ENCODE measurements at regions not wholly inside any gene's neighbourhood (a gene's known extent, or its start where the extent isn't known, plus 50 kb on each side); places are given as distances from the start of the nearest gene placed in this dataset.

DNA sequence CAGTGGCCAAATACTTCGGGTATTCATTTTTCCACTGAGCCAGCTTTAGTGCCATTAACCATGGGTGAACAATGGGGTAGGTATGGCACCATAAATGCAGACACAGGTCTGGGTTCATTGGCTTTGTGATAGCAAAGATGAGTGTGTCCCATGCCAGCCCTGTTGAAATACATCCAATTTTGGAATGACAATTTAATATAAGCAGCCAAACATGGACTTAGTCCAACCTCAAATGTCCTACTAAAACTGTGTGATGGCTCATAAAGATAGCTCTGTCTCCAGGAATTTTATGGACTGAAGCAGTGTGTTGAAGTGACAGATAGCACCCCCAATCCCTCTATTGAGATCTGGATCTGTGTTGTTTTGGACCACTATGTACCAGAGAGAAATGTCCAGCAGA, 514.9 kb downstream of the RASEF start:
- Mint-ChIP-seq H3K27me3 (ENCODE audit: low read depth) (no peaks in the 10 kb centered on the region), H3K36me3 (ENCODE audit: low read depth) (no peaks in the 10 kb centered on the region), H3K4me1 (no peaks in the 10 kb centered on the region), H3K9me3 (peaks cover 2% of the 10 kb centered on the region), H3K4me3 (no peak overlapping the region), H3K27ac (ENCODE audit: unreplicated experiment) (no peak overlapping the region)
- DNase-seq (ENCODE audit: low read depth, low spot score): no peak
- TF ChIP-seq, protein P1, sequence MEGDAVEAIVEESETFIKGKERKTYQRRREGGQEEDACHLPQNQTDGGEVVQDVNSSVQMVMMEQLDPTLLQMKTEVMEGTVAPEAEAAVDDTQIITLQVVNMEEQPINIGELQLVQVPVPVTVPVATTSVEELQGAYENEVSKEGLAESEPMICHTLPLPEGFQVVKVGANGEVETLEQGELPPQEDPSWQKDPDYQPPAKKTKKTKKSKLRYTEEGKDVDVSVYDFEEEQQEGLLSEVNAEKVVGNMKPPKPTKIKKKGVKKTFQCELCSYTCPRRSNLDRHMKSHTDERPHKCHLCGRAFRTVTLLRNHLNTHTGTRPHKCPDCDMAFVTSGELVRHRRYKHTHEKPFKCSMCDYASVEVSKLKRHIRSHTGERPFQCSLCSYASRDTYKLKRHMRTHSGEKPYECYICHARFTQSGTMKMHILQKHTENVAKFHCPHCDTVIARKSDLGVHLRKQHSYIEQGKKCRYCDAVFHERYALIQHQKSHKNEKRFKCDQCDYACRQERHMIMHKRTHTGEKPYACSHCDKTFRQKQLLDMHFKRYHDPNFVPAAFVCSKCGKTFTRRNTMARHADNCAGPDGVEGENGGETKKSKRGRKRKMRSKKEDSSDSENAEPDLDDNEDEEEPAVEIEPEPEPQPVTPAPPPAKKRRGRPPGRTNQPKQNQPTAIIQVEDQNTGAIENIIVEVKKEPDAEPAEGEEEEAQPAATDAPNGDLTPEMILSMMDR (conservative IDR thresholded peaks at IDR 0.05): no peak

DNA sequence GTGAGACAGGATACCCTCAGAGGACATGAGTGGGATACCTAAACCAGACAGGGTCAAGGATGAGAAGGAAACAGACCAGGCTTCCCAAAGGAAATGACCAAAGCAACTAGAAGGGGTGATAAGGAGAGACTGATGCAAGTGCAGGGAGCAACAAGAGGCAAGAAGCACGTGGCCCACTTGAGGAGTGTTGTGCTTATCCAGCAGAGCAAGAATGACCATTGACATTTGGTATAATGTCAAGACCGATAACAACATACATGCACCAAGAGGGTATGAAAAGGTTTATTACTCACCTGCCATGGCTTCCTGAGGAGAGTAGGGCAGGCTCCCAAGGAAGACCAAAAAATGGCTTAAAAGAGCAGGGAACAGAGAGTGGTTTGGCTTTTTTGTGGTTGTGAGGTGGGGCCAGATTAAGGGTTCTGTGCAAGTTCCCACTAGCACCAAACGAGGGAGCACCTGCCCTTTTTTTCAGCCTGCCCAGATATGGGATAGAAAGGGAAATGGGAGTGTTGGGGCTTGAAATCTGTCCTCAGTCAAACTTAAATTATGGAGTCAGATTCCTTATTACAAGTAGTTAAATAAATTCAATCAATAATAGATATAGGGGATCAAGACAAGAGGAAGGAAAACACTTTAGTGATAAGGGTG, 513.6 kb downstream of the RASEF start:
- TF ChIP-seq, protein P1 (conservative IDR thresholded peaks at IDR 0.05): no peak
- Mint-ChIP-seq H3K27me3 (ENCODE audit: low read depth) (no peaks in the 10 kb centered on the region), H3K27ac (ENCODE audit: unreplicated experiment) (no peak overlapping the region), H3K9me3 (peaks cover 2% of the 10 kb centered on the region), H3K4me1 (no peaks in the 10 kb centered on the region), H3K36me3 (ENCODE audit: low read depth) (no peaks in the 10 kb centered on the region), H3K4me3 (no peak overlapping the region)
- no peak for DNase-seq (ENCODE audit: low read depth, low spot score)

DNA sequence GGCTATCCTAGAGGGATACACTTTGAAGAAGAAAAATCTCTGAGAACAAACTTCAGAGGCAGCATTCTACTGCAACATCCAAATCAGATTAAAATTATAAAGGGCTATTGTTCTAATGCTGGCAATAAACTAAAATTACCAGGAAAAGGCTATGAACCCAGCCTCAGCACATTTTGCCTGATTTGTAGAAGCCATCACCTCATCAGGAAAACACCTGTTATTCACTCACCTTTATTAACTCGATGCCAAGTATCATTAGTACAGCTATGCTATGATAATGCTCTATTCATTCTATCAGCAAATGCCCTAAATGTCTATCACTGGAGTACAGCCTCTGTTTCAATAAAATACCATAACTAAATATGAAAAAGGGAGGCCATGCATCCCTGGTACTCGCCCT, 510.2 kb downstream of the RASEF start:
- H3K4me3 Mint-ChIP-seq: no peak overlapping the region
- no peaks in the 10 kb centered on the region for H3K9me3 Mint-ChIP-seq
- H3K27ac Mint-ChIP-seq (ENCODE audit: unreplicated experiment): no peak overlapping the region
- H3K27me3 Mint-ChIP-seq (ENCODE audit: low read depth): no peaks in the 10 kb centered on the region
- H3K4me1 Mint-ChIP-seq: no peaks in the 10 kb centered on the region
- TF ChIP-seq, protein P1 (conservative IDR thresholded peaks at IDR 0.05): no peak
- no peaks in the 10 kb centered on the region for H3K36me3 Mint-ChIP-seq (ENCODE audit: low read depth)
- DNase-seq (ENCODE audit: low read depth, low spot score): no peak

DNA sequence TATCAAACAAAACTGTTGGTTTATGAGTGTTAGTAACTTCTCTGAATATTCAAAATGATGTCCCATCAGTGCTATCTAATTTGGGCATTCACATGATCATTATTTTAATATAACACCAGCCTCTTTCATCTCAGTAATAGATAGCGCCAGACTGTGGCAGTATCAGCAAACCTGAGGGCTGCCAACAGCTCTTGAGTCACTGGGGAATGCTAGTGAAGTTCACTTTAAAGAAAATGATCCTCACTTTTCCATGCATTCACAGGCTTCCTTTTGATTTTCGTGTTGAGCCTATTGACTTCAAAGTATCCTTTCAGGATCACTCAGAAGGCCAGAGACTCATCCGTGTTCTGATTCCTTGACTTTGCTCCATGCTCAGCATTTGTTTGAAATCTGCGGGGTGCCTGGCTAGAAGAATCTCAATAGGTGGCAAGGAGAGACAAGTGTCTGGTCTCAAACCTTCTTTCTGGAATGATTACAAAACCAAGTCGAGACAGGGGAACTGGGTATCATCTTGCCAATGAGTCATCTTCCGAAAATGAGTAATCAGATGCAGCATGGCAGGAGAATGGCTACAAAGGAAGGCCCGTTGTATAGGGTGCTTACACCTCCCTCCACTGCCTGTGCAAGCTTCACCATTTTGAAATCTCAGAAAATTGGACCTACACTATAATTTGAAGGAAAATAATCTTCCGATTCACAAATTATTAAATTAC, 509.1 kb downstream of the RASEF start:
- Mint-ChIP-seq H3K9me3 (no peaks in the 10 kb centered on the region), H3K27ac (ENCODE audit: unreplicated experiment) (no peak overlapping the region), H3K4me1 (peaks cover 3% of the 10 kb centered on the region), H3K27me3 (ENCODE audit: low read depth) (no peaks in the 10 kb centered on the region), H3K36me3 (ENCODE audit: low read depth) (no peaks in the 10 kb centered on the region), H3K4me3 (no peak overlapping the region)
- DNase-seq (ENCODE audit: low read depth, low spot score): no peak
- TF ChIP-seq, protein P1 (conservative IDR thresholded peaks at IDR 0.05): no peak

DNA sequence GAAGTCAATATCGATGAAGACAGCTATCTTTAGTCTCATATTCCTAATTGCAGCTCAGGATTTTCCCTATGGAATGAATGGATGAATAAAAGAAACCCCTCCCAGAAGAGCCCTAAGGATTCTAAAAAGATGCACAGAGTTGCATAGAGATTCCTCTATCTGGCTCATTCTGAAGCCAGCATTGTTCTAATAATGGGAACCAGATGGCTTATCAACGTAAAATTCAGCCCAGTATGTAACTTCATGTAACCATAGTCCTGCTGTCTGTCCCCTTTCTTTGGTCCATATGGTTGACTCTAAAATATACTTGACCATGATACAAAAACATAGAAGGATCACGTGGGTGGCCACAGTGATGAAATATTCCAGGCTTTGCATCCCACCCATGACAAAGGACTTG, 508.6 kb downstream of the RASEF start:
- TF ChIP-seq, protein P1 (conservative IDR thresholded peaks at IDR 0.05): no peak
- H3K27me3 Mint-ChIP-seq (ENCODE audit: low read depth): no peaks in the 10 kb centered on the region

More for the DNA sequence above, 508.6 kb downstream of the RASEF start:
- H3K9me3 Mint-ChIP-seq: no peaks in the 10 kb centered on the region
- no peaks in the 10 kb centered on the region for H3K36me3 Mint-ChIP-seq (ENCODE audit: low read depth)
- DNase-seq (ENCODE audit: low read depth, low spot score): no peak
- peaks cover 7% of the 10 kb centered on the region for H3K4me1 Mint-ChIP-seq
- no peak overlapping the region for H3K4me3 Mint-ChIP-seq
- H3K27ac Mint-ChIP-seq (ENCODE audit: unreplicated experiment): no peak overlapping the region

Measured in neural crest cell (in vitro differentiated cells).